Stimulated activated CD8-positive, alpha-beta memory T cell treated with anti-CD3 and anti-CD28 coated beads, Interleukin-7, amount 100 ng/mL, for 48 hours (primary cell): ENCODE measurements at regions not wholly inside any gene's neighbourhood (a gene's known extent, or its start where the extent isn't known, plus 50 kb on each side); places are given as distances from the start of the nearest gene placed in this dataset.

Experiments
- DNase-seq, 2 donors: peaks; one replicate each; pipeline ENCODE4 v3.0.0-alpha.2; 2020; ENCODE audit warnings: low read depth in 1 of 2; ENCODE audit errors: extremely low read depth in 1 of 2

GRCh38 chr6:1257778-1258177, 54.1 kb upstream of the FOXQ1 start:
- DNase-seq, result no peak

DNA sequence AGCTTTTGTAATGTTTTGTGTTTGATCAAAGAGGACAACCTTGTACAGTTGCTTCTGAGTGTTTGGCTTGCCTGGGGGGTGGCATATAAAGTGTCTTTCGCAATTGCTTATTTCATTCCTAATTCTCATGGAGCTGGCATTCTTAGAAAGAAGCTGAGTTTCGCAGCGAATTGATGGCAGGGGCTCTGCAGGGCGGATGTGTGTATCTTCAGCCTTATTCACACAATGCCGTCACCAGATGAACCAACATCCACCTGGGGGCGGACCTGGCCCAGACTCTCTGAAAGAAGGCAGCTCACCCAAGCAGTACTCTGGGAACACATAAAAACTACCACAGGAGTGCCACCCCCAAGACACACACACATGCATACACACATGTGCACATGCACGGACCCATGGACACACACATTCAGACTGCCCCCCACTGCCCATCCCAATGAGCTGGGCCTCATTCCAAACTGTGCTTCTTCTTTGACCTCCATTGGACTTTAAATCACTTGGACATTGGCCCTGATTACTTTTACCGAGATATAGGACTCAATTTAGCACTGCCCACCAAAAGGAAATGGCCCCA, 55.4 kb upstream of the FOXQ1 start:
- DNase-seq, result no peak

DNA sequence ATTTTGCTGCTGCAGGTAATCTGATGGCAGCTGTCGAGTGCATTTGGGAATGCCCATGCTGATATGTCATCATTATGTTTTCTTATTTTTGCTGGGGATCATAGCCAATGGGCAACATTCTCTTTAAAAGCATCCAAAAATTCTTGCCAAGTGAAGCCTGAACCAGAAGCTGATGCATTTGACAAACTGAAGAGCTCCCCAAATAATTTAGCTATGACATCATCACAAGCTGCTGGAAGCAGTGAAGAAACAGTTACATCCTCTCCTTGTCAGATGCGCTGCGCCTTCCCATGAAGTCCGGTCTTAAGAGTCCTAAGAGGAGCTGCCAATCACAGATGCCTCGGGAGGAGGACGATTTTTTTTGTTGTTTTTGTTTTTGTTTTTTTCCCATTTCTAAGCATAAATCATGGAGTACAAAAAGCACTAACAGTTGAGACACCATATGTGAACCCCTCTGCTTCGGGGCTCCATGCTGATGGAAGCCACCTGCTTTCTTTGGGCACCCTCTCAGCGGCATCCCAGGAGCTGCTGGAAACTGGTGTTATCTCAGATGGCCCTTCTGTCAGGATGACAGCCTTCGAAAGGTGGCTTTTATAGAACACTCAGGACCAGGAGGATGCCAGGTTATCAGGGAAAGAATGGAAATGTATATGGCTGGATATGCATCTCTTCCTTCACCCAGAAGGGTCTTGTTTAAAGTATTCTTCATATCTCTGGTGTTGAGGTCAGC, 56.1 kb upstream of the FOXQ1 start:
- DNase-seq, result no peak

GRCh38 chr6:1254326-1254725, 57.6 kb upstream of the FOXQ1 start:
- no peak for DNase-seq

DNA sequence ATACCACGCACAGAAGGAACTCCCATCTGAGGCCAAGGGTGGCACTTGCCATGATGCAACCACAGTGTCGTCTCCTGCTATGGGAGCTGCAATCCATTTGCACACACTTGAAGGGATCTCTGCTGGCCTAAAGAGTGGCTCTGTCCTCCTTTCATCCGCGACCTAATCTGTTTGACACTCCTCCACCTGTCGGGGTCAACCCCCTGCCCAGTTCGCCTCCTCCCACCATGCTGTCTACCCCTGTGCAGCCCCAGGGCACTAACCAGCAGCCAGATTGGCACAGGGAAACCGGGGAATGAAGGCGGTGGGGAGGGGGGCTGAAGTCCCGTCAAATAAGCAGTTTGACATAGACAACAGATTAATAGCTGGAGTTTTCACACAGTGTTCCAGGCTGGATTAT, 58.1 kb upstream of the FOXQ1 start:
- DNase-seq, result no peak

DNA sequence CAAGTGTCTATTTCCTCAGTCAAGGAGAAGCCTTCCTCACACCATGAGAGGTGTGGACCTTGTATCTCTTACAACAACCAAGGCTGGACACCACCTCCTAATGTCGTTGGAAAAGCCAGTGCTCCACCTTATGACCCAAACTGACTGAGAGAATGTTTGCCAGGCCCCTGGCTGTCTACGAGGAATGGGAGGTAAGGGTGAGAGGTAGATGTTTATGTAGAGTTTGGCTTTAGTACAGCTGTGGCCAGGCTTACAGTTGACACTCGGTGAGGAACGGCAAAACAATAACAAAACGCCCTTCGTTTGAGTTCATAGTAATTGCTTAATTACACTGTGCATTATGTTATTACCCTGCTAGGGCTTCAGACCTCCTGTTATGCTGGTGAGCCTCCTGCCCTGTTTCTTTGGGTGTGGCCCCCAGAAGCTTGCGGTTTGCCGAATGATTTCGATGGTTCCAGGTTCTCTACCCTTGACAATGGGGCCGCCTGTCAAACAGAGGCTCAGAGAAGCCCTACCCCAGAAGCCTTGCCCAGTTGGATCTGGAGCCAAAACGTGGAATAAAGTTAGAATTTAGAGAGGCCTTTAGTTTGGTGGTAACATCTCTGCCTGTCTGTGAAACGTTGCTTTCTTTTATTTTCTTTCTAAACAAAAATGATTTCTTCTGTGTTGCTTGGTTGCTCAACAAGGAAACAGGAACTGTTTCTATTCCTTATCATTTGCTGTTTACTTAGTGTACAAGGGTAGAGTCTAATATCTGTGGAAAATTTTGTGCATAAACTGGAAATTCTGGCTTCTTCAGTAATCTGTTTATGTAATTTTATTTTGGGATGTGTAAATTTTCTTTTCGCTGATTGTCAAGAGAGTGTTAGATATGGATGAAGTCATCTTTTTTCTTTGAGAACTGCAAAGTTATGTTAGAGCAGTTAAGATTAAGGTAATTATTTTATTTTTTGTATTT, 60.4 kb upstream of the FOXQ1 start:
- no peak for DNase-seq

- no peak for DNase-seq
Measured at GRCh38 chr6:1250489-1251197, 61.3 kb upstream of the FOXQ1 start.

DNA sequence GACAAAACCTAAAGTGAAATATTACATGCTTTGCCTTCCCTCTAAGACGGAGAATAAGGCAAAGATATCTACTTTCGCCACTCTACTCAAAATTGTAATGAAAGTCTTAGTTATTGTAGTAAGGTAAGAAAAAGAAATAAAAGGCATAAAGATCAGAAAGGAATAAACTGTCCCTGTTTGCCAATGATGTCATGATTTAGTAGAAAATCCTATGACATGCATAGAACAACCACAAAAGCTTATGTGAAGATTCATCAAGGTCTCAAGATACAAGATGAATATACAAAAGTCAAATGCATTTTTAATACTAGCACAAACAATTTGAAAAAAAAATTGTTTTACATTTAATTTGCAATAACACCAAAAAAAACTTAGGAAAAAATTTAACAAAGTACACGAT, 64.0 kb upstream of the FOXQ1 start:
- DNase-seq, result no peak

DNA sequence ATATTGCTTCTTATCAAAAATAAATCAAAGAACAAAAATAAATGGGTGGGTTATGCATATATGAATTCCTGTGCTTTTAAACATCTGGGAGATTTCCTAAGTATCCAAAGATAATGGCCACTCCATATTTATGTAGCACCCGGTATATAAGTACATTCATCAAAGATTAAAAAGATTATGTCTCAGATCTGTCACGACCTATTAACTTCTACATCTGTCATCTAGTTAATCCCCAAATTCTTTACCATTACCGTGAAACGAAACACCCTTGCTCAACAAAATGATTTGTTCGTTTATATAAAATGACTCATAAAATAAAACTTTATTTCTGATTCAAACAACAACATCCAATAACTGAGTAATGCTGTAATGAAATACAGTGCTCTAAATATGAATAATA, 64.8 kb upstream of the FOXQ1 start:
- DNase-seq, result no peak

GRCh38 chr6:1244941-1245340, 67.0 kb upstream of the FOXQ1 start:
- DNase-seq, result no peak

GRCh38 chr6:1244278-1244677, 67.6 kb upstream of the FOXQ1 start:
- DNase-seq, result no peak

DNA sequence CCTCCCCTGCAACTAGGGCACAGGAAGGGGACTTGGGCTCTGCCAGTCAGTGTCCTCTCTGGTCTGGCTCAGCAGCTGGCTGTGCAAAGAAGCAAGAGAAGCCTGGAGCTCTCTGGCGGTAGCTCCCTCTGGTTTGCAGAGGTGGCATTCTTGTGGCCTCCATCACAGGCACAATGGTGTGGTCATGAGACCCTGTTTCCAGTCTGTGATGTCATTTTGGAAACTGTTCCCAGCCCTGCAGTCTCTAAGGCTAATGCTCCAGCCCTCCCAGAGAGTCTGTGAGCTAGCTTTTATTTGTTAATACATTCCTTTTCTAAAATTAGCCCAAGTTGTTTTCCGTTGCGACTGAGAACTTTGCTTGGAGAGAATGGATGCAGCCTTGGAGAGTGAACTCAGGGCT, 69.5 kb upstream of the FOXQ1 start:
- DNase-seq, result no peak

- no peak for DNase-seq
Measured at GRCh38 chr6:1242021-1242420, 69.9 kb upstream of the FOXQ1 start.

- DNase-seq, result no peak
Measured at GRCh38 chr6:1240766-1241318, 71.1 kb upstream of the FOXQ1 start.

- DNase-seq, result no peak
Measured at GRCh38 chr6:1239805-1240204, 72.1 kb upstream of the FOXQ1 start.

DNA sequence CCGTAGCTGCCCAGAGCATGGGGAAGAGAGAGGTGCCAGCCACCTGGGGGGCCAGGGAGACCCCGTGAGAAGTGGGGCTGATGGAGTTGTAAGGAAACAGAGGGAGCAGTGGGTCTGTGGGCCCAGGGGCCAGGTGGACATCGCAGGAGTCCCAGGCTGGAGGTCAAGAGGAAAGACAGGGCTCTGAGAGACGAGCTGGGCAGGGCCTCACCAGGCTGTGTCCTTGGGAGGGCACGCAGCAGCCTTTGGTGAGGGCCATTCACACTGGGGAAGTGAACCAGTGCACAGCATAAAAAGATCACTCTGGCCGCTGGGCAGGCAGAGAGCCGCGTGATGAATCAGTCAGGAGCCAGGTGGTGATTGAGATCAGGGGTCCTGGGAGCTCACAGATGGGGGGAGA, 73.9 kb upstream of the FOXQ1 start:
- no peak for DNase-seq

GRCh38 chr6:1237636-1238035, 74.3 kb upstream of the FOXQ1 start:
- DNase-seq, result no peak

DNA sequence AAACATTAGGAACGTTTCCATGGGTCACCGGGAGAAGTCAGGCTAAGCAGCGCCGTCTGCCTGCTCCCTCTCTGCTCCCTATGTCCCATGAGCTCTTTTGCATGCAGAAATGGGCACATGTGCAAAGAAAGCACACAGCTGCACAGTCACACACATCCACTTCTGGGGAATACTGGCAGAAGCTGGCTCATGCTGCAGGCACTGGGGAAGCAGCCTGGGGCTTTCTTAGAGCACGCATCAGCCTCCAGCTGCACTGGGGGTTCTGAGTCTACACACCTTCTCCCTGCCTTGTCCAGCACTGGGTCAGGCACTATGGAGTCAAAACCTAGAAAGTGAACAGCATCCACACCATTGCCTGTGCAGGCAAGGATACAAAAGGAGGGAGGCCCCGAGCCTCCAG, 76.1 kb upstream of the FOXQ1 start:
- no peak for DNase-seq

DNA sequence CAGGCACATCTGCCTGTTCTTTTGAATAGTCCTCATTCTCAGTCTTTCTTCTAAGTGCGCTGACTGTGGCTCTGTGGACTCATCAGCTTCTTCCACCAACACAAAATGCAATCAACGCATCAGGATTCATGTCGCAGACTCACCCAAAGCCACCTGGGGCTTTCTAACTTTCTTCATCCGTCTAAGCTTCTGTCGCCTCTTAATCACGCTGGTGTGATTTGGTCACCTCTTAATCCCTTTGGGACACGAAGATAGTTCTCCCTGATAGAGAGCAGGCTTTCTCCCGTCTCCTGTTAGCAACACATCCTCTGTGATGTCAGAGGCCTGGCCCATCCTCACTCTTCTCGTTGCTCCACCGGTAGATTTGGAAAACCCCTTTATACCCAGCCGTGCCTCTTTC, 78.0 kb upstream of the FOXQ1 start:
- DNase-seq, result no peak

- no peak for DNase-seq
Measured at GRCh38 chr6:1232578-1232977, 79.3 kb upstream of the FOXQ1 start.

DNA sequence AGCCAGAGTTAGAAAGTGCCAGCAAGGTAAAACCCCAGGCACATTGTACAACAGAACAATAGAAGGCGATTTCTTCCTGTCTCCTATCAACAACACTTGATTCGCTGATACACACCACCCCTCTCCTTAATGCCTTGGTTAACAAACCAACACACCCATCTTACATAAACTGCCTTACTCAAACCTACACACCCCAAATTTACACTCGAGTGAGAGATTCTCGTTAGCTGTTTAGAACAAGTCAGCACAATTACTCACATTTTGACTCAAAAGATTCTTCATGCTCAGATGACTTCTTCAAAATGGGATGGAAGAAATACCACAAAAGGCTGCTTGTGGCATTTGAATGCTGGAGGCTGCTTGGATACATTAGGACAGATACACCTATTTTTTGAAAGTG, 80.0 kb upstream of the FOXQ1 start:
- no peak for DNase-seq
